SK-N-SH (cell line): ENCODE measurements at regions not wholly inside any gene's neighbourhood (a gene's known extent, or its start where the extent isn't known, plus 50 kb on each side); places are given as distances from the start of the nearest gene placed in this dataset.

ENCODE experiments used
- CTCF ChIA-PET: fragments of 300-600, 350-600 bp; formaldehyde crosslinking; extraction: SDS; loops from one replicate; lab custom pipeline; 2021; lab: Yijun Ruan, JAX
- POLR2A ChIA-PET: fragments of 350-600 bp; sonication (Branson Sonifier 250); formaldehyde crosslinking; extraction: SDS; loops from one replicate; lab custom pipeline; 2020; ENCODE audit warnings: antibody characterized with exemption, inconsistent platforms; lab: Yijun Ruan, JAX
- DNase-seq: peaks from one replicate; pipeline ENCODE4 v3.0.0; 2012
- H2AFZ ChIP-seq: fragments of 200-600 bp; sonication (generic); 2 replicates; pipeline ENCODE4 v1.8.1; 2016; ENCODE audit warnings: antibody characterized with exemption, mild to moderate bottlenecking, low read depth
- H3F3A ChIP-seq: fragments of 200-600 bp; sonication (generic); replicated peaks from 2 replicates; pipeline ENCODE3; 2016; ENCODE audit warnings: antibody characterized with exemption, mild to moderate bottlenecking; ENCODE audit not compliant: insufficient read depth
- H3K27ac ChIP-seq, 2 experiments: fragments of 200-500 bp in 1 of 2; fragments of 200-600 bp in 1 of 2; sonication (Bioruptor generic) in 1 of 2; sonication (generic), shearing (Covaris generic) in 1 of 2; 2 replicates each; pipeline versions ENCODE4 v1.5.1 to v1.6.1; 2014 to 2016; ENCODE audit warnings: low read depth in 2 of 2, inconsistent platforms in 1 of 2, low read length in 1 of 2, mild to moderate bottlenecking in 1 of 2, mixed read lengths in 1 of 2
- H3K27me3 ChIP-seq: fragments of 200-600 bp; sonication (generic), shearing (Covaris generic); 2 replicates; pipeline ENCODE4 v1.6.1; 2016; ENCODE audit warnings: mixed run types; ENCODE audit not compliant: insufficient read depth
- H3K36me3 ChIP-seq, 2 experiments: fragments of 200-500 bp in 1 of 2; fragments of 200-600 bp in 1 of 2; sonication (Bioruptor generic) in 1 of 2; sonication (generic) in 1 of 2; replicated peaks in 1 of 2; 2 replicates each; pipeline versions ENCODE3 to v1.5.1; 2014 to 2016; ENCODE audit warnings: low read length in 1 of 2, mild to moderate bottlenecking in 1 of 2; ENCODE audit not compliant: insufficient read depth in 2 of 2, control insufficient read depth in 1 of 2
- H3K4me1 ChIP-seq, 2 experiments: fragments of 200-500 bp in 1 of 2; fragments of 200-600 bp in 1 of 2; sonication (Bioruptor generic) in 1 of 2; sonication (generic), shearing (Covaris generic) in 1 of 2; 2 replicates each; pipeline versions ENCODE4 v1.5.1 to v1.6.1; 2014 to 2016; ENCODE audit warnings: low read depth in 1 of 2, low read length in 1 of 2, mixed run types in 1 of 2; ENCODE audit not compliant: insufficient read depth in 2 of 2, control insufficient read depth in 1 of 2
- H3K4me2 ChIP-seq: fragments of 200-600 bp; sonication (generic), shearing (Covaris generic); 2 replicates; pipeline ENCODE4 v1.6.1; 2017; ENCODE audit warnings: mixed run types
- H3K4me3 ChIP-seq, 2 experiments: fragments of 200-500 bp in 1 of 2; fragments of 200-600 bp in 1 of 2; sonication (Bioruptor generic) in 1 of 2; sonication (generic), shearing (Covaris generic) in 1 of 2; 2 replicates each; pipeline versions ENCODE4 v1.5.1 to v1.8.1; 2014 to 2016; ENCODE audit warnings: low read depth in 2 of 2, inconsistent platforms in 1 of 2, low read length in 1 of 2, mild to moderate bottlenecking in 1 of 2, mixed read lengths in 1 of 2, moderate library complexity in 1 of 2
- H3K79me2 ChIP-seq: fragments of 200-600 bp; sonication (generic); 2 replicates; pipeline ENCODE4 v1.8.1; 2017; ENCODE audit warnings: mild to moderate bottlenecking; ENCODE audit not compliant: insufficient read depth
- H3K9ac ChIP-seq: fragments of 200-600 bp; sonication (generic); 2 replicates; pipeline ENCODE4 v1.6.1; 2017; ENCODE audit warnings: mixed run types
- H3K9me2 ChIP-seq: fragments of 200-600 bp; sonication (generic); 2 replicates; pipeline ENCODE4 v1.6.1; 2017; ENCODE audit warnings: mixed run types
- H3K9me3 ChIP-seq: fragments of 200-600 bp; sonication (generic); 2 replicates; pipeline ENCODE4 v1.6.1; 2017; ENCODE audit warnings: mixed run types, mild to moderate bottlenecking, moderate library complexity
- H4K20me1 ChIP-seq: fragments of 200-600 bp; sonication (generic); 2 replicates; pipeline ENCODE4 v1.6.1; 2017; ENCODE audit warnings: mild to moderate bottlenecking, mixed run types; ENCODE audit not compliant: insufficient read depth
- CHD2 ChIP-seq: fragments of 150-350 bp; IDR thresholded peaks from 2 replicates; pipeline ENCODE4 v1.6.1; 2018; ENCODE audit warnings: low read length; ENCODE audit not compliant: partially characterized antibody
- EP300 ChIP-seq, 2 experiments: IDR thresholded peaks; 2 replicates each; pipeline versions ENCODE4 v1.4.0 to v1.6.1; 2012; ENCODE audit warnings: borderline replicate concordance in 1 of 2, low read depth in 1 of 2, low read length in 1 of 2
- FOXJ3 ChIP-seq: sonication (generic); formaldehyde crosslinking; IDR thresholded peaks from 2 replicates; pipeline ENCODE4 v1.5.1; 2020; ENCODE audit warnings: mild to moderate bottlenecking, missing genetic modification reagents
- GABPA ChIP-seq: IDR thresholded peaks from 2 replicates; pipeline ENCODE4 v1.4.0; 2012; ENCODE audit warnings: low read depth, mild to moderate bottlenecking
- NRF1 ChIP-seq: IDR thresholded peaks from 2 replicates; pipeline ENCODE4 v1.6.1; 2012; ENCODE audit warnings: low read depth, mild to moderate bottlenecking, low read length
- POLR2AphosphoS5 ChIP-seq: IDR thresholded peaks from 2 replicates; pipeline ENCODE4 v1.6.1; 2012; ENCODE audit warnings: low read depth, low read length
- RFX5 ChIP-seq: IDR thresholded peaks from 2 replicates; pipeline ENCODE4 v1.6.1; 2012; ENCODE audit warnings: mild to moderate bottlenecking, improper control_type of control experiment, low read length
- SIN3A ChIP-seq: IDR thresholded peaks from 2 replicates; pipeline ENCODE4 v1.6.1; 2012; ENCODE audit warnings: low read depth, mild to moderate bottlenecking, low read length, moderate library complexity, borderline replicate concordance
- TAF1 ChIP-seq: IDR thresholded peaks from 2 replicates; pipeline ENCODE4 v1.6.1; 2012; ENCODE audit warnings: low read depth, mild to moderate bottlenecking, low read length, moderate library complexity, borderline replicate concordance
- WGBS: methylation state at CpG from one replicate; pipeline ENCODE4 v1.1.6; 2017; ENCODE audit warnings: low lambda C conversion rate; 5-methylcytosine and 5-hydroxymethylcytosine counted together
- TF ChIP-seq, protein P1 (sequence below): fragments of 150-350 bp; IDR thresholded peaks from 2 replicates; pipeline ENCODE4 v1.6.1; 2017; ENCODE audit warnings: antibody characterized with exemption, low read length, low read depth, borderline replicate concordance
- TF ChIP-seq, protein P2 (sequence below): fragments of 200-600 bp; sonication (generic); IDR thresholded peaks from 2 replicates; pipeline ENCODE4 v1.6.1; 2017; ENCODE audit warnings: antibody characterized with exemption, mild to moderate bottlenecking, moderate library complexity
- TF ChIP-seq, protein P3 (sequence below): IDR thresholded peaks from 2 replicates; pipeline ENCODE4 v1.4.0; 2012; ENCODE audit warnings: low read depth, borderline replicate concordance
- TF ChIP-seq, protein P4 (sequence below): fragments of 150-350 bp; IDR thresholded peaks from 2 replicates; pipeline ENCODE4 v1.6.1; 2016; ENCODE audit warnings: mild to moderate bottlenecking, low read depth, low read length
- TF ChIP-seq, protein P5 (sequence below): IDR thresholded peaks from 2 replicates; pipeline ENCODE4; 2012
- TF ChIP-seq, protein P6 (sequence below): IDR thresholded peaks from 2 replicates; pipeline ENCODE4 v1.4.0; 2012; ENCODE audit warnings: low read depth

DNA sequence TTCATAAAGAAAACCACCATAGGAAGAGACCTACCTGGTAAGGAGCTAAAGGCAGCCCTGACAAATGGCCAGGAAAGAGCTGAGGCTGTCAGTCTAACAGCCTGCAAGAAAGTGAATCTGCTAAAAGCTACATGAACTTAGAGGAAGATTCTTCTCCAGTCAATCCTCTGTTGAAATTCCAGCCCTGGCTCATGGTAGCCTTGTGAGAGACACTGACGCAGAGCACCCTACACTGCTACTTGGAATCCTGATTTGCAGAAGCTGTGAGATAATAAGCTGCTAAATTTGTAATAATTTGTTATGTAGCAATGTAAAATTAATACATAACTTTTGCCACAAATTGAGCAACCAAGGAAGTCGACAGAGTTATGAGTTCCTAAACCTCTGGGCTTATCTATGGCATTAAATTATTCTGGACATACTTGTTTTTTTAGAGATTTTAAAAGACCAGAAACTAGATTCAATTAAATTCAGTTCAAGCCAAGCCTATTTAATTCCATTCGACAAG is 257.0 kb downstream of the ETNK1 start:
- ChIA-PET POLR2A (no interaction called here), CTCF (no interaction called here)
- Histone ChIP-seq H3K79me2 (no peaks in the 10 kb centered on the region), H2AFZ (no peak overlapping the region), H3K4me3 (no peak overlapping the region), H3K27me3 (no peaks in the 10 kb centered on the region), H3K9me2 (no peaks in the 10 kb centered on the region), H3K4me2 (no peak overlapping the region), H3K36me3 (no peaks in the 10 kb centered on the region), H3K4me1 (no peaks in the 10 kb centered on the region), H3K27ac (no peak overlapping the region), H4K20me1 (no peaks in the 10 kb centered on the region), H3K9me3 (no peaks in the 10 kb centered on the region), H3K9ac (no peak overlapping the region), H3F3A (no peaks in the 10 kb centered on the region)
- TF ChIP-seq GABPA: no peak
- no peak for TF ChIP-seq POLR2AphosphoS5
- TF ChIP-seq, protein P1, sequence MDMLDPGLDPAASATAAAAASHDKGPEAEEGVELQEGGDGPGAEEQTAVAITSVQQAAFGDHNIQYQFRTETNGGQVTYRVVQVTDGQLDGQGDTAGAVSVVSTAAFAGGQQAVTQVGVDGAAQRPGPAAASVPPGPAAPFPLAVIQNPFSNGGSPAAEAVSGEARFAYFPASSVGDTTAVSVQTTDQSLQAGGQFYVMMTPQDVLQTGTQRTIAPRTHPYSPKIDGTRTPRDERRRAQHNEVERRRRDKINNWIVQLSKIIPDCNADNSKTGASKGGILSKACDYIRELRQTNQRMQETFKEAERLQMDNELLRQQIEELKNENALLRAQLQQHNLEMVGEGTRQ: no peak
- TF ChIP-seq, protein P2, sequence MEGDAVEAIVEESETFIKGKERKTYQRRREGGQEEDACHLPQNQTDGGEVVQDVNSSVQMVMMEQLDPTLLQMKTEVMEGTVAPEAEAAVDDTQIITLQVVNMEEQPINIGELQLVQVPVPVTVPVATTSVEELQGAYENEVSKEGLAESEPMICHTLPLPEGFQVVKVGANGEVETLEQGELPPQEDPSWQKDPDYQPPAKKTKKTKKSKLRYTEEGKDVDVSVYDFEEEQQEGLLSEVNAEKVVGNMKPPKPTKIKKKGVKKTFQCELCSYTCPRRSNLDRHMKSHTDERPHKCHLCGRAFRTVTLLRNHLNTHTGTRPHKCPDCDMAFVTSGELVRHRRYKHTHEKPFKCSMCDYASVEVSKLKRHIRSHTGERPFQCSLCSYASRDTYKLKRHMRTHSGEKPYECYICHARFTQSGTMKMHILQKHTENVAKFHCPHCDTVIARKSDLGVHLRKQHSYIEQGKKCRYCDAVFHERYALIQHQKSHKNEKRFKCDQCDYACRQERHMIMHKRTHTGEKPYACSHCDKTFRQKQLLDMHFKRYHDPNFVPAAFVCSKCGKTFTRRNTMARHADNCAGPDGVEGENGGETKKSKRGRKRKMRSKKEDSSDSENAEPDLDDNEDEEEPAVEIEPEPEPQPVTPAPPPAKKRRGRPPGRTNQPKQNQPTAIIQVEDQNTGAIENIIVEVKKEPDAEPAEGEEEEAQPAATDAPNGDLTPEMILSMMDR: no peak
- TF ChIP-seq, protein P3, sequence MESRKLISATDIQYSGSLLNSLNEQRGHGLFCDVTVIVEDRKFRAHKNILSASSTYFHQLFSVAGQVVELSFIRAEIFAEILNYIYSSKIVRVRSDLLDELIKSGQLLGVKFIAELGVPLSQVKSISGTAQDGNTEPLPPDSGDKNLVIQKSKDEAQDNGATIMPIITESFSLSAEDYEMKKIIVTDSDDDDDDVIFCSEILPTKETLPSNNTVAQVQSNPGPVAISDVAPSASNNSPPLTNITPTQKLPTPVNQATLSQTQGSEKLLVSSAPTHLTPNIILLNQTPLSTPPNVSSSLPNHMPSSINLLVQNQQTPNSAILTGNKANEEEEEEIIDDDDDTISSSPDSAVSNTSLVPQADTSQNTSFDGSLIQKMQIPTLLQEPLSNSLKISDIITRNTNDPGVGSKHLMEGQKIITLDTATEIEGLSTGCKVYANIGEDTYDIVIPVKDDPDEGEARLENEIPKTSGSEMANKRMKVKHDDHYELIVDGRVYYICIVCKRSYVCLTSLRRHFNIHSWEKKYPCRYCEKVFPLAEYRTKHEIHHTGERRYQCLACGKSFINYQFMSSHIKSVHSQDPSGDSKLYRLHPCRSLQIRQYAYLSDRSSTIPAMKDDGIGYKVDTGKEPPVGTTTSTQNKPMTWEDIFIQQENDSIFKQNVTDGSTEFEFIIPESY: no peak
- TF ChIP-seq CHD2: no peak
- no peak for TF ChIP-seq TAF1
- TF ChIP-seq, protein P4, sequence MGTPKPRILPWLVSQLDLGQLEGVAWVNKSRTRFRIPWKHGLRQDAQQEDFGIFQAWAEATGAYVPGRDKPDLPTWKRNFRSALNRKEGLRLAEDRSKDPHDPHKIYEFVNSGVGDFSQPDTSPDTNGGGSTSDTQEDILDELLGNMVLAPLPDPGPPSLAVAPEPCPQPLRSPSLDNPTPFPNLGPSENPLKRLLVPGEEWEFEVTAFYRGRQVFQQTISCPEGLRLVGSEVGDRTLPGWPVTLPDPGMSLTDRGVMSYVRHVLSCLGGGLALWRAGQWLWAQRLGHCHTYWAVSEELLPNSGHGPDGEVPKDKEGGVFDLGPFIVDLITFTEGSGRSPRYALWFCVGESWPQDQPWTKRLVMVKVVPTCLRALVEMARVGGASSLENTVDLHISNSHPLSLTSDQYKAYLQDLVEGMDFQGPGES: no peak
- TF ChIP-seq, protein P5, sequence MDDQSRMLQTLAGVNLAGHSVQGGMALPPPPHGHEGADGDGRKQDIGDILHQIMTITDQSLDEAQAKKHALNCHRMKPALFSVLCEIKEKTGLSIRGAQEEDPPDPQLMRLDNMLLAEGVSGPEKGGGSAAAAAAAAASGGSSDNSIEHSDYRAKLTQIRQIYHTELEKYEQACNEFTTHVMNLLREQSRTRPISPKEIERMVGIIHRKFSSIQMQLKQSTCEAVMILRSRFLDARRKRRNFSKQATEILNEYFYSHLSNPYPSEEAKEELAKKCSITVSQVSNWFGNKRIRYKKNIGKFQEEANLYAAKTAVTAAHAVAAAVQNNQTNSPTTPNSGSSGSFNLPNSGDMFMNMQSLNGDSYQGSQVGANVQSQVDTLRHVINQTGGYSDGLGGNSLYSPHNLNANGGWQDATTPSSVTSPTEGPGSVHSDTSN: no peak
- TF ChIP-seq, protein P6, sequence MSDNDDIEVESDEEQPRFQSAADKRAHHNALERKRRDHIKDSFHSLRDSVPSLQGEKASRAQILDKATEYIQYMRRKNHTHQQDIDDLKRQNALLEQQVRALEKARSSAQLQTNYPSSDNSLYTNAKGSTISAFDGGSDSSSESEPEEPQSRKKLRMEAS: no peak
- TF ChIP-seq FOXJ3 (CRISPR knock-in tag): no peak
- no peak for TF ChIP-seq NRF1
- no peak for TF ChIP-seq RFX5
- TF ChIP-seq EP300 (IDR thresholded peaks at IDR 0.05; ENCODE audit: borderline replicate concordance in 1 of 2, low read depth in 1 of 2, low read length in 1 of 2): no peak
- no peak for TF ChIP-seq SIN3A
- WGBS: 57% methylated on average over 3 of the region's 3 CpGs
- no peak for DNase-seq
